HEK293 (cell line): ENCODE measurements at regions not wholly inside any gene's neighbourhood (a gene's known extent, or its start where the extent isn't known, plus 50 kb on each side); places are given as distances from the start of the nearest gene placed in this dataset.

Source experiments
- CTCF ChIA-PET: fragments of 350-600 bp; formaldehyde crosslinking; extraction: SDS; loops from one replicate; lab custom pipeline; 2021; ENCODE audit warnings: antibody characterized with exemption; lab: Yijun Ruan, JAX
- POLR2A ChIA-PET: fragments of 300-600 bp; formaldehyde crosslinking; extraction: SDS; loops from one replicate; lab custom pipeline; 2020; ENCODE audit warnings: antibody characterized with exemption, inconsistent platforms; lab: Yijun Ruan, JAX
- H3K27ac ChIP-seq: fragments of 200-500 bp; sonication (Bioruptor generic); 2 replicates; pipeline ENCODE4 v1.5.1; 2014; ENCODE audit warnings: low read depth, low read length, control low read depth, inconsistent platforms; ENCODE audit errors: extremely low read depth
- H3K36me3 ChIP-seq, 2 experiments: fragments of 200-500 bp in 1 of 2; sonication (Bioruptor generic) in 1 of 2; 1 replicate in 1 of 2; 2 replicates in 1 of 2; pipeline ENCODE4 v1.5.1; 2014 to 2017; ENCODE audit warnings: inconsistent platforms in 2 of 2, low read length in 2 of 2; ENCODE audit not compliant: control insufficient read depth in 2 of 2, insufficient read depth in 1 of 2
- H3K4me1 ChIP-seq: fragments of 200-500 bp; sonication (Bioruptor generic); 2 replicates; pipeline ENCODE4 v1.5.1; 2014; ENCODE audit warnings: mild to moderate bottlenecking, low read length, inconsistent platforms; ENCODE audit not compliant: control insufficient read depth, insufficient read depth
- H3K4me3 ChIP-seq: 2 replicates; pipeline ENCODE4 v1.5.1; 2011; ENCODE audit warnings: low read depth, mild to moderate bottlenecking, control low read depth, low read length, moderate library complexity
- H3K9me3 ChIP-seq: fragments of 200-500 bp; sonication (Bioruptor generic); 2 replicates; pipeline ENCODE4 v1.5.1; 2014; ENCODE audit warnings: low read depth, low read length, inconsistent platforms; ENCODE audit not compliant: control insufficient read depth, insufficient read depth
- GLI2 ChIP-seq: fragments of 450-650 bp; formaldehyde crosslinking; IDR thresholded peaks from 2 replicates; pipeline ENCODE4; 2017; ENCODE audit warnings: missing biosample characterization, missing genetic modification characterization, low read depth, borderline replicate concordance
- GLIS1 ChIP-seq: fragments of 450-650 bp; formaldehyde crosslinking; IDR thresholded peaks from 2 replicates; pipeline ENCODE4 v1.5.1; 2016; ENCODE audit warnings: missing biosample characterization, missing genetic modification characterization
- KLF7 ChIP-seq: fragments of 450-650 bp; formaldehyde crosslinking; IDR thresholded peaks from 2 replicates; pipeline ENCODE4 v1.5.1; 2016; ENCODE audit warnings: missing biosample characterization, missing genetic modification characterization, borderline replicate concordance
- SETDB1 ChIP-seq: IDR thresholded peaks from one replicate; pipeline ENCODE4 v1.6.1; 2017; ENCODE audit warnings: mild to moderate bottlenecking, low read length, moderate library complexity, mixed read lengths; ENCODE audit not compliant: insufficient read length
- TCF7L2 ChIP-seq: IDR thresholded peaks from 2 replicates; pipeline ENCODE4 v1.6.1; 2011; ENCODE audit warnings: low read depth, mild to moderate bottlenecking, inconsistent platforms, low read length, moderate library complexity, borderline replicate concordance
- TRIM28 ChIP-seq: IDR thresholded peaks from 2 replicates; pipeline ENCODE4 v1.6.1; 2011; ENCODE audit warnings: low read length, control low read depth, borderline replicate concordance
- ZBTB21 ChIP-seq: fragments of 450-650 bp; formaldehyde crosslinking; IDR thresholded peaks from 2 replicates; pipeline ENCODE4 v1.5.1; 2017; ENCODE audit warnings: missing biosample characterization, missing genetic modification characterization
- ZFP41 ChIP-seq: fragments of 450-650 bp; formaldehyde crosslinking; IDR thresholded peaks from 2 replicates; pipeline ENCODE4 v1.5.1; 2016; ENCODE audit warnings: missing biosample characterization, missing genetic modification characterization, borderline replicate concordance
- ZFP69B ChIP-seq: fragments of 450-650 bp; formaldehyde crosslinking; IDR thresholded peaks from 2 replicates; pipeline ENCODE4 v1.5.1; 2016; ENCODE audit warnings: missing biosample characterization, missing genetic modification characterization
- ZNF274 ChIP-seq, 2 experiments: fragments of 200-500 bp in 1 of 2; fragments of 450-650 bp in 1 of 2; sonication (Bioruptor generic) in 1 of 2; formaldehyde crosslinking in 1 of 2; IDR thresholded peaks; 2 replicates each; pipeline versions ENCODE4 v1.5.1 to v1.6.1; 2014 to 2016; ENCODE audit warnings: borderline replicate concordance in 1 of 2, inconsistent platforms in 1 of 2, low read length in 1 of 2, missing biosample characterization in 1 of 2, missing genetic modification characterization in 1 of 2
- ZNF354C ChIP-seq: fragments of 450-650 bp; formaldehyde crosslinking; IDR thresholded peaks from 2 replicates; pipeline ENCODE4 v1.5.1; 2016; ENCODE audit warnings: missing biosample characterization, missing genetic modification characterization, low read depth, borderline replicate concordance
- ZNF433 ChIP-seq: fragments of 450-650 bp; formaldehyde crosslinking; IDR thresholded peaks from 2 replicates; pipeline ENCODE4 v1.5.1; 2016; ENCODE audit warnings: missing biosample characterization, missing genetic modification characterization, low read depth
- ZNF501 ChIP-seq: fragments of 450-650 bp; formaldehyde crosslinking; IDR thresholded peaks from 2 replicates; pipeline ENCODE4 v1.5.1; 2016; ENCODE audit warnings: missing biosample characterization, missing genetic modification characterization
- ZNF571 ChIP-seq: fragments of 450-650 bp; formaldehyde crosslinking; IDR thresholded peaks from 2 replicates; pipeline ENCODE4 v1.5.0; 2017; ENCODE audit warnings: missing biosample characterization, missing genetic modification characterization
- ZNF629 ChIP-seq: fragments of 450-650 bp; formaldehyde crosslinking; IDR thresholded peaks from 2 replicates; pipeline ENCODE4 v1.5.1; 2017; ENCODE audit warnings: missing biosample characterization, missing genetic modification characterization
- ZNF777 ChIP-seq: fragments of 450-650 bp; formaldehyde crosslinking; IDR thresholded peaks from 2 replicates; pipeline ENCODE4 v1.5.1; 2017; ENCODE audit warnings: missing biosample characterization, missing genetic modification characterization, borderline replicate concordance
- TF ChIP-seq, protein P1 (sequence below): fragments of 450-650 bp; formaldehyde crosslinking; IDR thresholded peaks from 2 replicates; pipeline ENCODE4 v1.5.1; 2016; ENCODE audit warnings: missing biosample characterization, missing genetic modification characterization
- TF ChIP-seq, protein P2 (sequence below): sonication (generic); formaldehyde crosslinking; IDR thresholded peaks from 2 replicates; pipeline ENCODE4 v1.8.1; 2022; ENCODE audit warnings: mild to moderate bottlenecking, moderate library complexity, missing genetic modification reagents
- TF ChIP-seq, protein P3 (sequence below): fragments of 450-650 bp; formaldehyde crosslinking; IDR thresholded peaks from 2 replicates; pipeline ENCODE4 v1.5.1; 2017; ENCODE audit warnings: missing biosample characterization, missing genetic modification characterization
- TF ChIP-seq, protein P4 (sequence below): fragments of 450-650 bp; formaldehyde crosslinking; IDR thresholded peaks from 2 replicates; pipeline ENCODE4 v1.5.1; 2016; ENCODE audit warnings: missing biosample characterization, missing genetic modification characterization, borderline replicate concordance
- TF ChIP-seq, protein P5 (sequence below): fragments of 450-650 bp; IDR thresholded peaks from 2 replicates; pipeline ENCODE4 v1.5.1; 2018; ENCODE audit warnings: missing biosample characterization, mild to moderate bottlenecking, missing genetic modification characterization
- TF ChIP-seq, protein P6 (sequence below): fragments of 450-650 bp; formaldehyde crosslinking; IDR thresholded peaks from 2 replicates; pipeline ENCODE4 v1.5.1; 2016; ENCODE audit warnings: missing biosample characterization, missing genetic modification characterization

DNA sequence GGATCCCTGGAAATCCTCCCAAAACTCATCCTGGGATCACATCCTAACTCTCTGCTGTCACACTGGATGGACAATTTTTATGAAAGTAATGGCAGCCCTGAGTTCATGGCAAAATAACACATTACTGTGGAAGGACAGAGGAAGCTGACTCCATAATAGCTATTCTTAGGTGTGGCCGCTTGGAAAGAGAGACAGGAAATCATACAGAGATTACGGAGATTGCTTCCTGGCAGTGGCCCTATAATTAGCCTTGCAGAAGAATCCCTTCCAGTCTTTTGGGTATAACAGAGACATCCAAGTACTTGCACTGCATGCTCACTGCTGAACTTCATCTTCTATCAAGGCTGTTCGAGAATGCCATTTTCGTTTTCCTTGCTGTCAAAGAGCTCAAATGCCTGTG is 133.1 kb upstream of the VCX start (continued):
- TF ChIP-seq, protein P1, sequence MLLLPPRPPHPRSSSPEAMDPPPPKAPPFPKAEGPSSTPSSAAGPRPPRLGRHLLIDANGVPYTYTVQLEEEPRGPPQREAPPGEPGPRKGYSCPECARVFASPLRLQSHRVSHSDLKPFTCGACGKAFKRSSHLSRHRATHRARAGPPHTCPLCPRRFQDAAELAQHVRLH (tag by site-specific recombination): no peak
- no peak for TF ChIP-seq ZFP69B (tag by site-specific recombination)
- no peak for TF ChIP-seq GLI2 (tag by site-specific recombination)
- no peak for TF ChIP-seq ZNF629 (tag by site-specific recombination)

DNA sequence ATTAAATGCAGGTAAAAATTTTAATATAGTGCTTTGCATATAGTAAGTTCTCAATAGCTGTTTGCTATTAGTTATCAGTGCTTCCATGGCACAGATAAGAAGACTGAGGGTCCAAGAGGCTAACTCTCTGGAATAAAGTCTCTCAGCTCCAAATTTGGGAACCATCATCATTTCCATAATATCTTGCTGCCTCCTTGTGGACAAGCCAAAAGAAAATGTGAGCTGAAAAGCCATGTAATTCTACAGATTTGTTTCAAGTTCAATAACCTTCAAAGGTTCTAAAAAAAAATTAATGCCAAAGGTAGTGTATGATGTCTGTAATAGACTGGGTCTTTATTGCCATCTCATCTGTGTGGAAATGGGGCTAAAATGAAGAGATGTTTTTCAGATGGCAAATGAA is 136.9 kb upstream of the VCX start:
- Histone ChIP-seq H3K4me1 (no peaks in the 10 kb centered on the region), H3K4me3 (no peak overlapping the region), H3K36me3 (no peaks in the 10 kb centered on the region), H3K27ac (no peak overlapping the region), H3K9me3 (no peaks in the 10 kb centered on the region)
- ChIA-PET CTCF (interaction anchor here (0.7 to 1.2 kb wide), 3 partner anchors 122 to 1684 kb away, joined by 3 read pairs; no protein-coding TSS in a partner anchor), POLR2A (no interaction called here)
- TF ChIP-seq SETDB1 (no peak), TCF7L2 (no peak), ZNF777 (tag by site-specific recombination) (no peak), ZNF501 (tag by site-specific recombination) (no peak), ZFP41 (tag by site-specific recombination) (no peak), ZNF571 (tag by site-specific recombination) (no peak)
- TF ChIP-seq, protein P2, sequence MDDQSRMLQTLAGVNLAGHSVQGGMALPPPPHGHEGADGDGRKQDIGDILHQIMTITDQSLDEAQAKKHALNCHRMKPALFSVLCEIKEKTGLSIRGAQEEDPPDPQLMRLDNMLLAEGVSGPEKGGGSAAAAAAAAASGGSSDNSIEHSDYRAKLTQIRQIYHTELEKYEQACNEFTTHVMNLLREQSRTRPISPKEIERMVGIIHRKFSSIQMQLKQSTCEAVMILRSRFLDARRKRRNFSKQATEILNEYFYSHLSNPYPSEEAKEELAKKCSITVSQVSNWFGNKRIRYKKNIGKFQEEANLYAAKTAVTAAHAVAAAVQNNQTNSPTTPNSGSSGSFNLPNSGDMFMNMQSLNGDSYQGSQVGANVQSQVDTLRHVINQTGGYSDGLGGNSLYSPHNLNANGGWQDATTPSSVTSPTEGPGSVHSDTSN (CRISPR knock-in tag): no peak
- TF ChIP-seq, protein P3, sequence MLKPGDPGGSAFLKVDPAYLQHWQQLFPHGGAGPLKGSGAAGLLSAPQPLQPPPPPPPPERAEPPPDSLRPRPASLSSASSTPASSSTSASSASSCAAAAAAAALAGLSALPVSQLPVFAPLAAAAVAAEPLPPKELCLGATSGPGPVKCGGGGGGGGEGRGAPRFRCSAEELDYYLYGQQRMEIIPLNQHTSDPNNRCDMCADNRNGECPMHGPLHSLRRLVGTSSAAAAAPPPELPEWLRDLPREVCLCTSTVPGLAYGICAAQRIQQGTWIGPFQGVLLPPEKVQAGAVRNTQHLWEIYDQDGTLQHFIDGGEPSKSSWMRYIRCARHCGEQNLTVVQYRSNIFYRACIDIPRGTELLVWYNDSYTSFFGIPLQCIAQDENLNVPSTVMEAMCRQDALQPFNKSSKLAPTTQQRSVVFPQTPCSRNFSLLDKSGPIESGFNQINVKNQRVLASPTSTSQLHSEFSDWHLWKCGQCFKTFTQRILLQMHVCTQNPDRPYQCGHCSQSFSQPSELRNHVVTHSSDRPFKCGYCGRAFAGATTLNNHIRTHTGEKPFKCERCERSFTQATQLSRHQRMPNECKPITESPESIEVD (tag by site-specific recombination): no peak

DNA sequence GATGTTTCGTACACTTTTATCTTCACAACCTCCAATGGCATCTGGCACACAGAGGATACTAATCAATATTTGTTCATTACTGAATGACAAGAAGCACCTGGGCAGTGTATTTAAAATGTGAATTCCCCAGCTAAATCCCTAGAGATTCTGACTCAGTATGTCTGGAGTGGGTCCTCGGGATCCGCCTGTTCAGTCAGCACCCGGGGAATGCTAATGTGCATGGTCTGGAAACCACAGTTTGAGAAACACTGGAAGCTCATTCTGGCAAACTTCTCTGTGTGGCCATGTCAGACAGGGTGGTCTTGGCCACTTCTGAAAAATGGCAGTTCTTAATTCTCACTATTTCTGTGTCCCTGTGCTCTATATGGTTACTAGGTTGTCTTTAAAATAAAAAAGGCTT is 138.8 kb upstream of the VCX start:
- Histone ChIP-seq H3K27ac (no peak overlapping the region), H3K9me3 (no peaks in the 10 kb centered on the region), H3K4me3 (no peak overlapping the region), H3K36me3 (no peaks in the 10 kb centered on the region), H3K4me1 (no peaks in the 10 kb centered on the region)
- TF ChIP-seq, protein P4, sequence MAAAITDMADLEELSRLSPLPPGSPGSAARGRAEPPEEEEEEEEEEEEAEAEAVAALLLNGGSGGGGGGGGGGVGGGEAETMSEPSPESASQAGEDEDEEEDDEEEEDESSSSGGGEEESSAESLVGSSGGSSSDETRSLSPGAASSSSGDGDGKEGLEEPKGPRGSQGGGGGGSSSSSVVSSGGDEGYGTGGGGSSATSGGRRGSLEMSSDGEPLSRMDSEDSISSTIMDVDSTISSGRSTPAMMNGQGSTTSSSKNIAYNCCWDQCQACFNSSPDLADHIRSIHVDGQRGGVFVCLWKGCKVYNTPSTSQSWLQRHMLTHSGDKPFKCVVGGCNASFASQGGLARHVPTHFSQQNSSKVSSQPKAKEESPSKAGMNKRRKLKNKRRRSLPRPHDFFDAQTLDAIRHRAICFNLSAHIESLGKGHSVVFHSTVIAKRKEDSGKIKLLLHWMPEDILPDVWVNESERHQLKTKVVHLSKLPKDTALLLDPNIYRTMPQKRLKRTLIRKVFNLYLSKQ (tag by site-specific recombination): no peak
- TF ChIP-seq ZNF274 (IDR thresholded peaks at IDR 0.05; ENCODE audit: low read length) (no peak), ZNF274 (tag by site-specific recombination; IDR thresholded peaks at IDR 0.05; ENCODE audit: borderline replicate concordance) (no peak), GLIS1 (no peak)
- ChIA-PET POLR2A (no interaction called here), CTCF (no interaction called here)

DNA sequence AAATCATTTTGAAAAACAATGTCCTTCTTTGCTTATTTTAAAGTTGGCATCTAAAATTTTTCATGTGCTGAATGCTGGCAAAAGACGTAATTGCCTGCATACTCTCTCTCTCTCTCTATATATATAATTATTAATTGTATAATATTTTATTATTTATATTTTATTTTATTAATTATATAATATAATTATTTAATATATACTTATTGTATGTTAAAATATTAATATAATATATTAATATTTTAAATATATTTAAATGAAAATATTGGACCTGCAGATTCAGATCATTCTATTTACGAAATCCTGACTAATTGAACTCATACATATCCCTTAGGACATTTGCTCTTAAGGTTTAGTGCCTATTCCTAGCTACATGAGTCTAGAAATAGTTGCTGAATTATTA is 144.7 kb upstream of the VCX start:
- POLR2A ChIA-PET: no interaction called here
- no peak overlapping the region for H3K27ac ChIP-seq
- H3K4me3 ChIP-seq: no peak overlapping the region
- no peaks in the 10 kb centered on the region for H3K4me1 ChIP-seq
- TF ChIP-seq ZNF571 (tag by site-specific recombination) (no peak), GLIS1 (no peak), ZNF354C (tag by site-specific recombination) (no peak), ZBTB21 (tag by site-specific recombination) (no peak), ZNF501 (tag by site-specific recombination) (no peak), TCF7L2 (no peak), ZNF433 (no peak), TRIM28 (no peak), KLF7 (tag by site-specific recombination) (no peak)
- TF ChIP-seq, protein P5, sequence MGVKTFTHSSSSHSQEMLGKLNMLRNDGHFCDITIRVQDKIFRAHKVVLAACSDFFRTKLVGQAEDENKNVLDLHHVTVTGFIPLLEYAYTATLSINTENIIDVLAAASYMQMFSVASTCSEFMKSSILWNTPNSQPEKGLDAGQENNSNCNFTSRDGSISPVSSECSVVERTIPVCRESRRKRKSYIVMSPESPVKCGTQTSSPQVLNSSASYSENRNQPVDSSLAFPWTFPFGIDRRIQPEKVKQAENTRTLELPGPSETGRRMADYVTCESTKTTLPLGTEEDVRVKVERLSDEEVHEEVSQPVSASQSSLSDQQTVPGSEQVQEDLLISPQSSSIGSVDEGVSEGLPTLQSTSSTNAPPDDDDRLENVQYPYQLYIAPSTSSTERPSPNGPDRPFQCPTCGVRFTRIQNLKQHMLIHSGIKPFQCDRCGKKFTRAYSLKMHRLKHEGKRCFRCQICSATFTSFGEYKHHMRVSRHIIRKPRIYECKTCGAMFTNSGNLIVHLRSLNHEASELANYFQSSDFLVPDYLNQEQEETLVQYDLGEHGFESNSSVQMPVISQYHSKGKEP: no peak
- TF ChIP-seq, protein P6, sequence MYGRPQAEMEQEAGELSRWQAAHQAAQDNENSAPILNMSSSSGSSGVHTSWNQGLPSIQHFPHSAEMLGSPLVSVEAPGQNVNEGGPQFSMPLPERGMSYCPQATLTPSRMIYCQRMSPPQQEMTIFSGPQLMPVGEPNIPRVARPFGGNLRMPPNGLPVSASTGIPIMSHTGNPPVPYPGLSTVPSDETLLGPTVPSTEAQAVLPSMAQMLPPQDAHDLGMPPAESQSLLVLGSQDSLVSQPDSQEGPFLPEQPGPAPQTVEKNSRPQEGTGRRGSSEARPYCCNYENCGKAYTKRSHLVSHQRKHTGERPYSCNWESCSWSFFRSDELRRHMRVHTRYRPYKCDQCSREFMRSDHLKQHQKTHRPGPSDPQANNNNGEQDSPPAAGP (tag by site-specific recombination): no peak
- TF ChIP-seq, all 188 proteins: peak for 0
- H3K9me3 ChIP-seq: no peaks in the 10 kb centered on the region
- CTCF ChIA-PET: no interaction called here
- H3K36me3 ChIP-seq: no peaks in the 10 kb centered on the region
